Loucy (cell line): ENCODE measurements at regions not wholly inside any gene's neighbourhood (a gene's known extent, or its start where the extent isn't known, plus 50 kb on each side); places are given as distances from the start of the nearest gene placed in this dataset.

Source experiments
- H2AFZ ChIP-seq: fragments of 200-600 bp; sonication (generic); 2 replicates; pipeline ENCODE4 v1.6.0; 2016; ENCODE audit warnings: antibody characterized with exemption, mild to moderate bottlenecking, low read length, moderate library complexity
- H3F3A ChIP-seq: fragments of 200-600 bp; 2 replicates; pipeline ENCODE4 v1.6.0; 2016; ENCODE audit warnings: antibody characterized with exemption, low read depth, mild to moderate bottlenecking
- H3K27me3 ChIP-seq: fragments of 200-600 bp; sonication (generic); 2 replicates; pipeline ENCODE4 v1.6.1; 2014; ENCODE audit warnings: low read length, mild to moderate bottlenecking; ENCODE audit not compliant: insufficient read depth, poor library complexity, severe bottlenecking
- H3K36me3 ChIP-seq: fragments of 200-600 bp; sonication (generic); 2 replicates; pipeline ENCODE4 v1.6.1; 2016; ENCODE audit warnings: low read length; ENCODE audit not compliant: insufficient read depth
- H3K4me1 ChIP-seq: fragments of 200-600 bp; sonication (generic); 2 replicates; pipeline ENCODE4 v1.5.1; 2014; ENCODE audit warnings: low read length, mild to moderate bottlenecking; ENCODE audit not compliant: insufficient read depth, poor library complexity, severe bottlenecking
- H3K4me2 ChIP-seq: fragments of 200-600 bp; sonication (generic); 2 replicates; pipeline ENCODE4 v1.6.0; 2014; ENCODE audit warnings: antibody characterized with exemption, low read length, low read depth, mild to moderate bottlenecking; ENCODE audit not compliant: poor library complexity, severe bottlenecking
- H3K4me3 ChIP-seq: fragments of 200-600 bp; sonication (generic); 2 replicates; pipeline ENCODE4 v1.5.1; 2014; ENCODE audit warnings: low read length, mild to moderate bottlenecking, mixed read lengths; ENCODE audit not compliant: poor library complexity, severe bottlenecking
- H3K79me2 ChIP-seq: fragments of 200-600 bp; sonication (generic); 2 replicates; pipeline ENCODE4 v1.6.1; 2014; ENCODE audit warnings: low read length; ENCODE audit not compliant: insufficient read depth
- H3K9ac ChIP-seq: fragments of 200-600 bp; sonication (generic); 2 replicates; pipeline ENCODE4 v1.6.0; 2014; ENCODE audit warnings: mild to moderate bottlenecking, low read depth, low read length, moderate library complexity; ENCODE audit not compliant: poor library complexity, severe bottlenecking
- H3K9me2 ChIP-seq: fragments of 200-600 bp; sonication (generic); replicated peaks from 2 replicates; pipeline ENCODE4 v1.6.1; 2016; ENCODE audit warnings: low read depth, low read length, mixed read lengths
- H3K9me3 ChIP-seq: fragments of 200-600 bp; sonication (generic); 2 replicates; pipeline ENCODE4 v1.6.1; 2014; ENCODE audit warnings: mild to moderate bottlenecking, antibody characterized with exemption, low read length, low read depth; ENCODE audit not compliant: insufficient read depth
- H4K20me1 ChIP-seq: fragments of 200-600 bp; sonication (generic); 2 replicates; pipeline ENCODE4 v1.6.0; 2014; ENCODE audit warnings: antibody characterized with exemption, low read length, mild to moderate bottlenecking; ENCODE audit not compliant: insufficient read depth, poor library complexity, severe bottlenecking
- CTCF ChIP-seq: fragments of 200-600 bp; sonication (generic); conservative IDR thresholded peaks from 2 replicates; pipeline ENCODE4 v1.5.1; 2014; ENCODE audit warnings: mild to moderate bottlenecking, antibody characterized with exemption, low read length
- EZH2phosphoT487 ChIP-seq: fragments of 200-600 bp; IDR thresholded peaks from 2 replicates; pipeline ENCODE4 v1.6.1; 2018; ENCODE audit warnings: antibody characterized with exemption, mild to moderate bottlenecking, moderate library complexity, borderline replicate concordance

- TF ChIP-seq CTCF (no peak), EZH2phosphoT487 (no peak)
- H3K27me3 ChIP-seq = no peaks in the 10 kb centered on the region
- H3K9me3 ChIP-seq = no peaks in the 10 kb centered on the region
Measured at GRCh38 chr11:101326141-101326540, 196.5 kb upstream of the PGR start.

DNA sequence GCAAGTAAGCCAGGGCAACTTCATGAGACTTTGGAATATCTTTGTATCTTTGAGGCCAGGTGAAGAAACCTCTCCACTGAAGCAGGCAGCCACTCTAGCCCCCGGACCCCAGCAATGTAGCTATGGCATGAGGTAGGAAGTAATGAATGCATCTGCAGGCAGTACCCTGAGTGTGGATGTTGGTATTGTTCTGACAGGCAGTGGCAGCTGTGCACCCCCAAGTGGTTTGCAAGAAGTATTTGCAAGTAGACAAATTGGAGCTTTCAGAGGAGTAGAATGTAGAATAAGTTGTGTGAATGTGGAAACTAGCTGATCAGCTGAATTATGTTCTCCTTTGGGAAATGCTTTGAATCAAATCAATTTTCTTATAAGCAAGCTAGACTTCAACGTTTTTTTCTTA is 194.4 kb upstream of the PGR start:
- TF ChIP-seq EZH2phosphoT487 = no peak
- no peak for TF ChIP-seq CTCF
- Histone ChIP-seq H3K4me1 (no peaks in the 10 kb centered on the region), H3K36me3 (no peaks in the 10 kb centered on the region), H2AFZ (no peak overlapping the region), H3K4me2 (no peak overlapping the region), H3K79me2 (no peaks in the 10 kb centered on the region), H3K9me2 (no peaks in the 10 kb centered on the region), H4K20me1 (no peaks in the 10 kb centered on the region), H3K9ac (no peak overlapping the region), H3K4me3 (no peak overlapping the region), H3F3A (no peaks in the 10 kb centered on the region), H3K9me3 (no peaks in the 10 kb centered on the region), H3K27me3 (no peaks in the 10 kb centered on the region)

More at GRCh38 chr11:101326141-101326540, 196.5 kb upstream of the PGR start:
- Histone ChIP-seq H3K9ac (no peak overlapping the region), H3K4me1 (no peaks in the 10 kb centered on the region), H3F3A (no peaks in the 10 kb centered on the region), H3K36me3 (no peaks in the 10 kb centered on the region), H3K4me3 (no peak overlapping the region), H2AFZ (no peak overlapping the region), H4K20me1 (no peaks in the 10 kb centered on the region), H3K79me2 (no peaks in the 10 kb centered on the region), H3K9me2 (no peaks in the 10 kb centered on the region), H3K4me2 (no peak overlapping the region)

GRCh38 chr11:101321222-101321621 is 191.6 kb upstream of the PGR start:
- Histone ChIP-seq H3K36me3 (no peaks in the 10 kb centered on the region), H4K20me1 (no peaks in the 10 kb centered on the region), H3K4me1 (no peaks in the 10 kb centered on the region), H3K4me3 (no peak overlapping the region), H3F3A (no peaks in the 10 kb centered on the region), H3K9me3 (no peaks in the 10 kb centered on the region), H3K4me2 (no peak overlapping the region), H3K9ac (no peak overlapping the region), H3K9me2 (no peaks in the 10 kb centered on the region), H3K27me3 (no peaks in the 10 kb centered on the region), H3K79me2 (no peaks in the 10 kb centered on the region), H2AFZ (no peak overlapping the region)
- TF ChIP-seq CTCF = no peak
- TF ChIP-seq EZH2phosphoT487 = no peak
